Fibroblast of lung (primary cell): ENCODE measurements at regions not wholly inside any gene's neighbourhood (a gene's known extent, or its start where the extent isn't known, plus 50 kb on each side); places are given as distances from the start of the nearest gene placed in this dataset.

Source experiments
- DNase-seq, 2 donors: peaks; one replicate each; pipeline versions ENCODE4 v3.0.0 to v3.0.0-alpha.2; 2010; ENCODE audit warnings: low read depth in 2 of 2
- H2AFZ ChIP-seq: 2 replicates; pipeline ENCODE4 v1.5.1; 2012; ENCODE audit warnings: low read length, control low read depth, inconsistent platforms
- H3K27ac ChIP-seq: 2 replicates; pipeline ENCODE4 v1.5.1; 2011; ENCODE audit warnings: low read length, control low read depth; ENCODE audit not compliant: insufficient read depth
- H3K27me3 ChIP-seq: 2 replicates; pipeline ENCODE4 v1.5.1; 2011; ENCODE audit warnings: mild to moderate bottlenecking, low read length; ENCODE audit not compliant: control insufficient read depth, insufficient read depth
- H3K36me3 ChIP-seq: 2 replicates; pipeline ENCODE4 v1.5.1; 2011; ENCODE audit warnings: low read length; ENCODE audit not compliant: control insufficient read depth, insufficient read depth
- H3K4me1 ChIP-seq: 2 replicates; pipeline ENCODE4 v1.5.1; 2011; ENCODE audit warnings: low read length; ENCODE audit not compliant: control insufficient read depth, insufficient read depth; ENCODE audit errors: extremely low read depth
- H3K4me2 ChIP-seq: 2 replicates; pipeline ENCODE4 v1.5.1; 2011; ENCODE audit warnings: low read length, control low read depth; ENCODE audit not compliant: insufficient read depth; ENCODE audit errors: extremely low read depth
- H3K4me3 ChIP-seq, 4 experiments: fragments of 200-600 bp in 1 of 4; sonication (generic) in 1 of 4; replicated peaks in 1 of 4; 2 replicates each; pipeline ENCODE4 v1.5.1; 2011 to 2016; ENCODE audit warnings: low read length in 4 of 4, low read depth in 3 of 4, mild to moderate bottlenecking in 3 of 4, control low read depth in 2 of 4, inconsistent platforms in 1 of 4, mixed read lengths in 1 of 4; ENCODE audit not compliant: insufficient read depth in 1 of 4; ENCODE audit errors: control extremely low read depth in 1 of 4
- H3K79me2 ChIP-seq: 2 replicates; pipeline ENCODE4 v1.5.1; 2012; ENCODE audit warnings: mild to moderate bottlenecking, low read length, inconsistent platforms; ENCODE audit not compliant: control insufficient read depth, insufficient read depth
- H3K9ac ChIP-seq: 2 replicates; pipeline ENCODE4 v1.5.1; 2011; ENCODE audit warnings: mild to moderate bottlenecking, low read length, control low read depth; ENCODE audit not compliant: insufficient read depth
- H3K9me3 ChIP-seq: 2 replicates; pipeline ENCODE4 v1.5.1; 2012; ENCODE audit warnings: low read depth, low read length; ENCODE audit not compliant: control insufficient read depth, insufficient read depth
- H4K20me1 ChIP-seq: 2 replicates; pipeline ENCODE4 v1.5.1; 2011; ENCODE audit warnings: low read length; ENCODE audit not compliant: control insufficient read depth, insufficient read depth; ENCODE audit errors: extremely low read depth
- CTCF ChIP-seq, 2 donors: IDR thresholded peaks in 1 of 2; conservative IDR thresholded peaks in 1 of 2; 1 replicate in 1 of 2; 2 replicates in 1 of 2; pipeline ENCODE4 v1.5.1; 2011 to 2012; ENCODE audit warnings: low read length in 2 of 2, control low read depth in 1 of 2, inconsistent platforms in 1 of 2, low read depth in 1 of 2, mild to moderate bottlenecking in 1 of 2
- EZH2 ChIP-seq: IDR thresholded peaks from 2 replicates; pipeline ENCODE4 v1.5.1; 2012; ENCODE audit warnings: low read length, control low read depth, mild to moderate bottlenecking; ENCODE audit errors: missing control alignments

DNA sequence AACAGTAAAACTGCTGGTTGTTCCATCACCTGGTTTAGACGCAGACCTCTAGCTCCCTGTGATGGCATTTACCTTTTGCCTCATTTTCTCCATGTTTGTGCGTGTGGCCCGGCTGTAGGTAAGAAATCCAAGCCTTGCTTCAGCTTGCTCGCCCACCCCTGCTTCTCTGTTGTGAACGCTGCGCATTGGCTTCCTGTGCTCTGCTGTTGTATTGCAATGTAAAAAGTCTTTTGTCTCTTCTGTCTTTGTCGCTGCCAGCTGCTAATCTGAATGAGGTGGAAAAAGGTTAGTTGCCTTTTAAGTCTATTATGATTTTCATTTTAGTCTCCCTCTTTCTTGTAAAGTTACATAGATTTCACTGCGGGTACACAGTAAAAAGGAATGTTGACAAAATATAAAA lies 127.3 kb upstream of the PACRGL start:
- no peaks in the 10 kb centered on the region for H3K9me3 ChIP-seq
- H2AFZ ChIP-seq: no peak overlapping the region
- H3K4me2 ChIP-seq: no peak overlapping the region
- no peaks in the 10 kb centered on the region for H3K27me3 ChIP-seq
- H3K27ac ChIP-seq: no peak overlapping the region
- no peaks in the 10 kb centered on the region for H3K36me3 ChIP-seq
- no peak overlapping the region for H3K4me3 ChIP-seq
- H4K20me1 ChIP-seq: no peaks in the 10 kb centered on the region
- no peak overlapping the region for H3K9ac ChIP-seq
- H3K79me2 ChIP-seq: no peaks in the 10 kb centered on the region
- H3K4me1 ChIP-seq: no peaks in the 10 kb centered on the region
- DNase-seq: no peak
- TF ChIP-seq CTCF (conservative IDR thresholded peaks at IDR 0.05 in 1 of 2, IDR thresholded peaks at IDR 0.05 in 1 of 2; ENCODE audit: low read depth in 1 of 2, low read length in 2 of 2): no peak
- no peak for TF ChIP-seq EZH2

DNA sequence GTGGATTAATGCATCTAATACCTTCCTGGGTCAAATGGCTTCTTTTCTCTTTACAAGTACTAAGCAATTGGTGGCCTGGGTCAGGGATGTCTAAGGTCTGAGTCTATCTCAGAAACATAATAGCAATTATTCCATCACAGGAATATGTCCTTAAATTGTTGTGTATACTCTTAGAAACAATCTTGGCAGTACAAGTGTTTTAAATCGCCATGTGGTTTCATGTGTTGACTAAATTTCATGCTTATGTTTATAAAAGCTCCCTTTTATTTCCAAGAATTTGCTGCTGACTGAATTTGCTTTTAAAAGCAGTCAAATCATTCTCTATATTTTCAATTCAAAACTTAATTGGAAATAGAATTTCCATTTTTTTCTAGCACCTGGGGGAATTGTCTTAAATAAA lies 125.3 kb upstream of the PACRGL start:
- Histone ChIP-seq H3K4me2 (no peak overlapping the region), H4K20me1 (no peaks in the 10 kb centered on the region), H3K9ac (no peak overlapping the region), H3K4me1 (no peaks in the 10 kb centered on the region), H3K79me2 (no peaks in the 10 kb centered on the region), H3K4me3 (no peak overlapping the region), H3K36me3 (no peaks in the 10 kb centered on the region), H3K27me3 (no peaks in the 10 kb centered on the region), H3K9me3 (no peaks in the 10 kb centered on the region), H2AFZ (no peak overlapping the region), H3K27ac (no peak overlapping the region)
- peak in 1 of 2 donors; percentile 41 for DNase-seq
- TF ChIP-seq EZH2 (no peak), CTCF (conservative IDR thresholded peaks at IDR 0.05 in 1 of 2, IDR thresholded peaks at IDR 0.05 in 1 of 2; ENCODE audit: low read depth in 1 of 2, low read length in 2 of 2) (no peak)

DNA sequence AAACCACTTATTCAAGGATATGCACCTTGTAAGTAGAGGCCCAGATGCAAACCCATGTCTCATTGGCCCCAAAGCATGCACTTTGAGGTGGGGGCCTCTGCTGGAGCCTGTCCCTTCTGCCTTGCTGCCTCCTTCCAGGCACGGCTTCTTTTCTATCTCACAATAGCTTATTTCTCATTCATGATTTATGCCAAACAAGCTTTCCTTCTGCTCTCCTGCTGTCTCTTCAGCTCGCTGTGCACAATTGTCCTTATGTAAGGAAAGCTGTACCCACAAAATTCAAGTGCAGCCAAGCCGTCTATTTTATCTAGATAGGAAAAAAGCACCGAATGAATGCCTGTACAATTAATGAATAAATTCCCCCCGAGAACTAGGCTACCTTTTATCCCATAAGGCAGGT lies 124.8 kb upstream of the PACRGL start:
- Histone ChIP-seq H3K79me2 (no peaks in the 10 kb centered on the region), H3K36me3 (no peaks in the 10 kb centered on the region), H3K27me3 (no peaks in the 10 kb centered on the region), H3K9me3 (no peaks in the 10 kb centered on the region), H3K4me3 (no peak overlapping the region), H3K4me2 (no peak overlapping the region), H3K4me1 (no peaks in the 10 kb centered on the region), H3K27ac (no peak overlapping the region), H4K20me1 (no peaks in the 10 kb centered on the region), H3K9ac (no peak overlapping the region), H2AFZ (no peak overlapping the region)
- no peak for DNase-seq
- no peak for TF ChIP-seq EZH2
- TF ChIP-seq CTCF (conservative IDR thresholded peaks at IDR 0.05 in 1 of 2, IDR thresholded peaks at IDR 0.05 in 1 of 2; ENCODE audit: low read depth in 1 of 2, low read length in 2 of 2): no peak
